ENCODE measurements at regions not wholly inside any gene's neighbourhood (a gene's known extent, or its start where the extent isn't known, plus 50 kb on each side); places are given as distances from the start of the nearest gene placed in this dataset.

DNA sequence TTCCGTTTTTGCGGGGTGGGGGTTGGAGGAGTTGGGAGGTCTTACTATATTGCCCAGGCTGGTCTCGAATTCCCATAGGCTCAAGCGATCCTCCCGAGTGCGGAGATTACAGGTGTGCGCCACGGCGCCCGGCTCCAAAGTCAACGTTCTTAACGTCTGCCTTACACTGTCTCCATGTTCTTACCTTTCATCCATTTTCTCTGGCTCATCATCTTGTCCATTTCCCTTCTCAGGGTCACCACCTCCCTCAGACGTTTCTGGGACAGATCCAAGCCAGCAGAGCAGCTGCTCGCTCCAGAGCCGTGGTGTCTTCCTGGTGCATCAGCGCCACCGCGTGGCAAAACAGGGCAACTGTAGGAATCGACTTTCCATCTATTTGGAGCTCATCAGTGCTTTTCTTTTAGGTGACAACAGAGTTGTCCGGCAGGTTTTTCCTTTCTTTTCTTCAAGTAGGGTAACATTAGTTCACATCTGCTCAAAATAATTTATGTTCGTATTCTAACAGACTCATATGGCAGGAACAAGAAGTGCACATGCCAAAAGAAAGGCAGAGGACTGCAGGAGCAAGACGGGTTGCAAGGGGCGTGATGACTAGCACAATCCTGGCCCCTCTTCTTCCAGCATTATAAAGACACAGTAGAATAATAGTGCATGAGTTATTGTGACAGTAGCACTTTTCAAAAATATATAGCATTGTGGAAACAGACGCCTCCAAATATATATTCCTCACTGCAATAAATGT, 103.1 kb upstream of the ABCC4 start:
- TF ChIP-seq, protein P1, sequence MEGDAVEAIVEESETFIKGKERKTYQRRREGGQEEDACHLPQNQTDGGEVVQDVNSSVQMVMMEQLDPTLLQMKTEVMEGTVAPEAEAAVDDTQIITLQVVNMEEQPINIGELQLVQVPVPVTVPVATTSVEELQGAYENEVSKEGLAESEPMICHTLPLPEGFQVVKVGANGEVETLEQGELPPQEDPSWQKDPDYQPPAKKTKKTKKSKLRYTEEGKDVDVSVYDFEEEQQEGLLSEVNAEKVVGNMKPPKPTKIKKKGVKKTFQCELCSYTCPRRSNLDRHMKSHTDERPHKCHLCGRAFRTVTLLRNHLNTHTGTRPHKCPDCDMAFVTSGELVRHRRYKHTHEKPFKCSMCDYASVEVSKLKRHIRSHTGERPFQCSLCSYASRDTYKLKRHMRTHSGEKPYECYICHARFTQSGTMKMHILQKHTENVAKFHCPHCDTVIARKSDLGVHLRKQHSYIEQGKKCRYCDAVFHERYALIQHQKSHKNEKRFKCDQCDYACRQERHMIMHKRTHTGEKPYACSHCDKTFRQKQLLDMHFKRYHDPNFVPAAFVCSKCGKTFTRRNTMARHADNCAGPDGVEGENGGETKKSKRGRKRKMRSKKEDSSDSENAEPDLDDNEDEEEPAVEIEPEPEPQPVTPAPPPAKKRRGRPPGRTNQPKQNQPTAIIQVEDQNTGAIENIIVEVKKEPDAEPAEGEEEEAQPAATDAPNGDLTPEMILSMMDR (IDR thresholded peaks at IDR 0.05): peak; percentile 92 to 95 (median 94)
- TF ChIP-seq POLR2A (IDR thresholded peaks at IDR 0.05): no peak

Measured in right lobe of liver (tissue), 4 donors.